ENCODE measurements at regions not wholly inside any gene's neighbourhood (a gene's known extent, or its start where the extent isn't known, plus 50 kb on each side); places are given as distances from the start of the nearest gene placed in this dataset.

DNA sequence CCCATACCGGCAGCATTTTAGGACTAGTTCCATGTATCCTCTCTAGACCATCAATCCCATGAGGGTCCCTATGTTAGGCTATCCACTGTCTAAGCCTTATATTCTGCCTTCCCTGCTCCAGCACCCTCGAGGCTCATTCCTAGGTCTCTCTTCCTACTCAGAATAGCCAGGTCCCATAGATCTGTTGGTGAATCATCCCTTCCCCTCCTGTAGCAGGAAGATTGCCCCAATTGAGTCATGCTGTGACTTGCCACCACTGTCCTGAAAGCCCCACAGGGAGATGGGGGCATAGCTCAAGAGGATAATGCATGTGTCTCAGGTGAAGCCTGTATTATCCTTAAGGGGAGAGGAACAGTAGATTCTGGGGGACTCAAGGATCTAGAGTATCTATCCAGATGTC, 143.1 kb upstream of the MOCS1 start:
- DNase-seq (ENCODE audit: low spot score): no peak

DNA sequence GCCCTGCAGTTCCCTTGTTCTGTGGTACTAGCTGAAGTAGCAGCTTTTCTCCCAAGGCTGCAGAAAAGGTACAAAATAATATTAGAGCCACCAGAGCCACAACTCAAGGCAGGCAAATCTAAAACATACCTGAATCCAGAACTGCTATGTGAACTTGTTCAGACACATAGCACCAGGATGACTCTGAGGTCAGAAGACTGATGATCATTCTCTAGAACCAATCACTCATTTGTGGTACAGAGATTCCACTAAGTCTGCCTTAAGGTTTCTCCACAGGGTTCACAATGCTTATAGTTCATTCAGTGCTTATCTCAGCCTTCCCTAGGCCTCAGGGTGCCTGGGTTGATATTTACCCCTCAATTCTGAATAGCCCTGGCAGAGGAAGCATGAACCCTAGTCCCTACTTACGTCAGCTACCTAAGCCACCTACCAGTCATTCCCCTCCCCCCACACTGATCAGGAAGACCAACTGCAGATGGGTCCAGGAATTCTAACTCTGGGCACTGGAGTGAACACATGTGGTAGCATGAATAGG, 140.9 kb upstream of the MOCS1 start:
- DNase-seq (ENCODE audit: low spot score): no peak

DNA sequence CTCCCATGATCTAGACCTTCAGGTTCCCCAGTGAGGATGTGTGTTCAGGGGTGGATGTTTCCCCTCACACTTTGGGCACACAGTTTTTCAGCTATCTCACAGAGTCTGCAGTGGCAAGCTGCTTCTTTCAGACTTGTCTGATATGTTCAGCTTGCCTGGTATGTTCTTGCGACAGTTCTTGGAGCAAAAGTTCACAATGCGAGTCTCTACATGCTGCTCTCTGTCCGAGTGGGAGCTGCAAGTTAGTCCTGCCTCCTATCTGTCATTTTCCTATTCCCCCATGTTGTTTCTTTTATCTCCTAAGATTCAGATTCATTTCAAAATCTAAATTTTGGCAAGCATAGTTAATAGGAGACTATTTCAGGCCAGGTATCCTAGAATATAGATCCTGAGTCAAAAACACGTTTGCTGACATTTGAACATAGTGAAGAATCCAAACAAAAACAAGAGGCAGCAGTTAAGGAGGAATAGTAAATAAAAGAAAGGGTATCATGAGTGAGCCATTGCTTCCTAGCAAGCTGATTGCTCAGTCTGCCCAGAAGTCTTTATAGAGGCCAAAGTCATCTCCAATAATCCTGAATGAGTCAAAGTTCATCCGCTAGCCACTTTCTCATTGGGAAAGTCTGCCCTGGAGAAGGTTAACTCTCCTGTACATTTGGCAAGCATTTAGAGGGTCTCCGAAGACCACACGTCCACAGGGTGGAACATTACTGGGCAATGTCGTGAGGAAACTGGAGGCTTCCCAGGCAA, 140.2 kb upstream of the MOCS1 start:
- DNase-seq (ENCODE audit: low spot score): no peak

DNA sequence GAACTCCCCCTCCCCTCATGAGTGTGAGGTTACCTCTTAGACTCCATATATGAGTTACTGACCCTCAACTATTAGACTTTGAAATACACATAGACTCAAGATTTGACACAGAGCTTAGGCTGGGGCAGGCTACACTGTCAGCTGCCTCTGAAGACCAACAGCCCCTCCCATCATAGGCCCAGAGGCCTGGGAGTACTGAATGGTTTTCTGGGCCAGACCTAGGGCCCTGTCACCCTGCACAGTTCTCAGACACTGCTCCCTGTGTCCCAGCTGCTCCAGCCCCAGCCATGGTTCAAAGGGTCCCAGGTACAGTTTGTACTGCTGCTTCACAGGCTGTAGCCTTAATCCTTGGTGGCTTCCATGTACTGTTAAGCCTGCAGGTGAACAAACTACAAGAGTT, 132.1 kb upstream of the MOCS1 start:
- no peak for DNase-seq (ENCODE audit: low spot score)

DNA sequence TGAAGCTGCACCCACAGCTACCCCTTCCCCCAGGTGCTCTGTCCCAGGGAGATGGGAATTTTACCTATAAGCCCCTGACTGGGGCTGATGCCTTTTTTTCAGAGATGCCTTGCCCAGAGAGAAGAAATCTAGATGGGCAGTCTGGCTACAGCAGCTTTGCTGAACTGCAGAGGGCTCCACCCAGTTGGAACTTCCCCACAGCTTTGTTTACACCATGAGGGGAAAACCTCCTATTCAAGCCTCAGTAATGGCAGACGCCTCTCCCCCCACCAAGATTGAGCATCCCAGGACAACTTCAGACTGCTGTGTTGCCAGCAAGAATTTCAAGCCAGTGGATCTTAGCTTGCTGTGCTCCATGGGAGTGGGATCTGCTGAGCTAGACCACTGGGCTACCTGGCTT, 122.6 kb upstream of the MOCS1 start:
- DNase-seq (ENCODE audit: low spot score): no peak

DNA sequence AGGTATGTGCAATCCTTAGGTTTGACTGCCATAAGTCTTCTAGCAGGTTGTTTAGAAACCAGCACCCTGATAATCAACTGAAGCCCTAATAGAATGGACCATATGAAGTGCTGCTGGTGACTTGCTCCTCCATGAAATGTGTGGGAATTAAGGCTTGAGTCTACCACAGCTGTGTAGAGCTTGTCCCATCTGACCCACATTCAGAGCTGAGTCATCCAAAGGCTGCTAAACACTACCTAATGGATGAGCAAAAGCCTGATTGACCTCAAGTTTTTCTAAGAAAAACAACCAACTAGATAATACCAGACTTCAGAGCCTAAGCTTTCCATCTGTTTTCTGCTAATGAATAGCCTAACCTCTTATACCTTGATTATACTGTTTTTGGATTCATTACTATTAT, 120.3 kb upstream of the MOCS1 start:
- no peak for DNase-seq (ENCODE audit: low spot score)

DNA sequence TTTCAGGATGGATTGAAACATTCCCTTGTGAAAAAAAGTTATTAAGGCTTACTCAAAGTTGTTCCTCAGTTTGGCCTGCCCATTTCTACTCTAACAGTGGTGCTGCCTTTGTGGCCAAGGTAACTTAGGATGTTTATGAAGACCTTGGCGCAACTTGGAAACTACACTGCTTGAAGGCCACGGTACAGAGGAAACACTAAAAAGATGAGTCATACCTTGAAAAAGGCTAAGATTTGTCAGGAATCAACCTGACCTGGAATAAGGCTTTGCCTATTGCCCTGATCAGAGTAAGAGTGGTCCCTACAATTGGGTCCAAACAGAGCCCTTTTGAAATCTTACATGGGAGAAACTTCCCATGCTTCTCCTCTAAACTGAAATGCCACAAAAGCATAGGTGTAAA, 119.9 kb upstream of the MOCS1 start:
- DNase-seq (ENCODE audit: low spot score): no peak

DNA sequence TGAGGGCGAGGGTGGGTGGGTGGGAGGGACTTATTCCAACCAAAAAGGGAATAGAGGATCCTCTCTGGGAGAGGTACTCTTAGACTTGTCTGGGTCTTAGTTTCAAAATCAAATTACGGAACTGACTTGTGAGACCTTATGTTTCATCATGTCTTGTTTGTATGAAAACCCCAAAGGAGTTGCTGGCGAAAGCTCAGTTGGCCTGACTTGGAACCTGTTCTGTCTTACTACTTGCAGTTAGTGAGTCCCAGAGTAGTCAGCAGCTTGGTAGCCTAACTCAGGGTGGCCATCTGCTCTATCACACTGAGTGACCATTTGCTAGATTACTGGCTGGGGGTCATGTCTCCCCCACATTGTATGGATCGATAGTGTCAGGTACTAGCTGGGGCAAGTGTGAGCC, 114.9 kb upstream of the MOCS1 start:
- no peak for DNase-seq (ENCODE audit: low spot score)

DNA sequence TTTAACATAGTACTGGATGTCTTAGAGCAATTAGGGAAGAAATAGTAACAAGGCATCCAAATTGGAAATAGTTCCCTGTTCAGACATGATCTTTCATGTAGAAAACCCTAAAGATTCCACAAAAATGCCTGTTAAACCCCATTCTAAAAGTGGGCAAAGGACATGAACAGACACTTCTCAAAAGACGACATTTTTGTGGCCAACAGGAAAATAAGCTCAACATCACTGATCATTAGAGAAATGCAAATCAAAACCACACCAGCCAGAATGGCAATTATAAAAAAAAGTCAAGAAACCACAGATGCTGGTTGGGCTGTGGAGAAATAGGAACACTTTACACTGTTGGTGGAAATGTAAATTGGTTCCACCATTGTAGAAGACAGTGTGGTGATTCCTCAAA, 109.9 kb upstream of the MOCS1 start:
- DNase-seq (ENCODE audit: low spot score): no peak

DNA sequence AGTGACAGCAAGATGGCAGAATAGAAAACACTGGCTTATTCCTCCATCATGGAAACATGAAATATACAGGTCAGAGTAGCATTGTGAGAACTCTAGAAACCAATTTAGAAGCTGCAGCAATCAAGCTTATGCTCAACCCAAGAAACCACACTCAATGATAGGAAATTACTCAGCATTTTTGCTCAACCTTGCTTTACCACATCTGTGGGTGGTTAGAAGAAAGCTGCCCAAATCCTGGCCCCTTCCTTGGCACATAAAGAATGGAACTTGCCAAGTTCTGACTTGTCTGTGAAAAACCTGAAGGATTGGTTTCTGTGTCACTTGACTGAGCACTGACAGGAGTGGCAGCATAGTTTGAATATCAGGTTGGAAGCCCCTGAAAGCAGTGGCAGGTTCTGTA, 108.0 kb upstream of the MOCS1 start:
- no peak for DNase-seq (ENCODE audit: low spot score)

DNA sequence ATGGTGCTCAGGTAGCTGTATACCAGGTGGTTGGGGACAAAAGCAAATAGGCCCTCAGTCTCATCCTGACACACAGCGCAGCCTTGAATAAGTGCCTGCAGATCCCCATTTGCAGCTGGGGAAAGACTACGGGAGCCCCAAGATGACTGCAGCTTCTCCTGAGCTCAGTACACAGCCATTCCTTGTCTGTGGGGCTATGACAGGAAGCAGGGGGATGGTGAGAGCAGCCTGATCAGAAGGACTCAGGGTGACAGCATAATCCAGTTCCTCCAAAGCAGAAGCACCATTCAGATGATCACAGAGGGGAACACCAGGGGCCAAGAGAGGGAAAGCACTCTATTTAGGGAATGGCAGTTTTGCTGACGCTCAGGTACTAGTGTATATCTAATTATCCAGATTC, 104.8 kb upstream of the MOCS1 start:
- no peak for DNase-seq (ENCODE audit: low spot score)

DNA sequence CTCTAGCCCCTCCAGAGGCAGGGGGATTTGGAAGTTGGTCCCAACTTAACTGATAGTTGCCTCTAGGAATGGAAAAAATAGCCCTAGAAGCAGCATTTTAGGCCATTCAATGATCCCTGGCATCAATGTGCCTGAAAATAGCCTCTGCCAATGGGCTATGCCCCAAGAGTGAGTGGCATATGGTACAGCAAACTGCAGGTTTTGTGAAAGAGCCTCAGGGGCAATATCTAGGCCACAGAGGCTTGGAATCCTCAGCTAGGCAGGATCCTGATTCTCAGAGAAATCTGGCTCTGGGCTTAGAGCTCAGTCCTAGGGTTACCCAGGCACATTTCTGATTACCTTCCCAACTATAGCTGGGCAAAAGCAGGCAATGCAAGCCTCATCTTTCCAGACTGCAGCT, 104.4 kb upstream of the MOCS1 start:
- no peak for DNase-seq (ENCODE audit: low spot score)

DNA sequence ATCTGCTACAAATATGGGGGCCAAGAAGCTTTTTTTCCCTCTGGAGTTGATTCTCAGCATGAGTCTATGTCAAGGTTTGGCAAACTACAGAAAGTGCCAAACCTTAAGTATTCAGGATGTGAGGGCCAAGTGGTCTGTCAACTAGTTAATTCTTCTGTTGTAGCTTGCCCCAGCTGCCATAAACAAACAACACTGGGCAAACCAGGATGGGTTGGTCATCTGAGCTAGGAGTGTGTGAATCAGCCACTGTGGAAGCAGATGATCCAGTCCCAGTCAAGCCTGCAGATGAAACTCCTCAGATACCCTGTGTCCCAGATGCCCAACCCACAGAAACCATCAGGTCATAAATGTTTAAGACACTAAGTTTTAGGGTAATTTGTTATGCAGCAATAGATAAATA, 103.0 kb upstream of the MOCS1 start:
- no peak for DNase-seq (ENCODE audit: low spot score)

DNA sequence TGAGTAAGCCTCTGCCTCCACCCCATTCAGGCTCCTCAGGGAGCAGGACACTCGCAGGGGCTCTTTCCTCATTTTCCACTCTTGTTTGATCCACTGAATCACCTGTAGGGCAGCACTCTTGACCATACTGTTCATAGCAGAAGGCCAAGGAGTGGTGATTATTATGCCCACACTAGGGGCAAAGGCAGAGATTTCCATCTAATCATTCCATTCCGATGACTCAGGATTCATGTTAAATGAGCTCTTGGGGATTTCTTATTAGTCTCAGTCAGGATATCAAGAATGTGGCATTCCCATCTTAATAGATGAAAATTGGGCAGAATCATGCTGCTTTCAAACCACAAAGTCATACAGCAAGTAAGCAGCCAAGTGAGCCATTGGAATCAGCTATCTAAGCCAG, 101.9 kb upstream of the MOCS1 start:
- no peak for DNase-seq (ENCODE audit: low spot score)

DNA sequence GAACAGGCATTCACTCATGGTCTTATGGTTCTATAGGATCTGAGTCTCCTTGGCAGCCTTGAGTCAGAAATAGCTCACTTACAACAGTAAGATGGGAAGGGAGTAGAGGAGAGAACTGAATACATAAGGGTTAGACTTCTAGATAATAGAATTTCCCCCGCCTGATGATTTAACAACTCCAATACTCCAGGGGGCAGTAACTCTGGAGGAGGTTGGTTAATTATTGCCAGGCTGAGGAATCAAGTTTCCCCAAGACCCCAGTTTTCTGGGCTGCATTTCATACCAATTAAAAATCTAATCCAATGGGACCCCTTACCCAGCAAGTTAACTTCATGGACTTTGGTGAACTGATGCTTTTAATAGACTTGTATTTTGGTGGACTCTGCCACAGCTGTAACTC, 94.2 kb upstream of the MOCS1 start:
- no peak for DNase-seq (ENCODE audit: low spot score)

DNA sequence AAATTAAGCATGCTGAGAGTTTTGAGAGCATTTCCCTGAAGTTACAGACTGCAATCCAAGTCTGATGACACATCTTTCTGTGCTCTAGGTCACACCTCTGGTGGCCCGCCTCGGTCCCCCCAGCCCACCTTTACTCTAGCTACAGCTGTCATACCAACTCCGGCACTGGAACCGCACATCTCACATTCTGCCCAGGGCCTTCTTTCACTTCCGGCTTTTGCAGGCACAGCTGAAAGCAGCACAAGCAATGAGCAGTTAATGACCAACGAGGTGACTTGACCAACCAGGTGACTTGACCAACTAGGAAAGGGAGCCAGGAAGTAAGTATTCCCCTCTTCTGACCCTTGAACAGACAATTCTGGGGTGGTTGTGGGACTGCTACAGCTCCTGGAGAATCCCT, 88.6 kb upstream of the MOCS1 start:
- DNase-seq (ENCODE audit: low spot score): no peak

DNA sequence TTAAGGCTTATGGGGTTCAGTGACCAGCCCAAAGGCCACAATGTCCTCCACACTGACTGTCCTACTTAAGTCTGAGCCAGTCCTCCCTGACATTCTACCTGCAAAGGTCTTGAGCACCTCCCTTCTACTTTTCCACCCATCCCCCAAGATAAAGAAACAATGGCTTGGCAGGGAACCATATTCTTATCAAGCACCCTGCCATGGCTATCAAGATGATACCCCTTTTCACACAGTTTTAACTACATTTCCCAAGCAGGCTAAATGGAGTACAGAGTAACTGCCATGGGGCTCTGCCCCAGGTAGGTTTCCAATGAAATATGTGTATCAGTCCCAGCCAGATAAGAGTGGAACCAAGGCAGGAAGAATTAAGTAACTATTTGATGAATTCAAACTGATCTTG, 85.9 kb upstream of the MOCS1 start:
- no peak for DNase-seq (ENCODE audit: low spot score)

DNA sequence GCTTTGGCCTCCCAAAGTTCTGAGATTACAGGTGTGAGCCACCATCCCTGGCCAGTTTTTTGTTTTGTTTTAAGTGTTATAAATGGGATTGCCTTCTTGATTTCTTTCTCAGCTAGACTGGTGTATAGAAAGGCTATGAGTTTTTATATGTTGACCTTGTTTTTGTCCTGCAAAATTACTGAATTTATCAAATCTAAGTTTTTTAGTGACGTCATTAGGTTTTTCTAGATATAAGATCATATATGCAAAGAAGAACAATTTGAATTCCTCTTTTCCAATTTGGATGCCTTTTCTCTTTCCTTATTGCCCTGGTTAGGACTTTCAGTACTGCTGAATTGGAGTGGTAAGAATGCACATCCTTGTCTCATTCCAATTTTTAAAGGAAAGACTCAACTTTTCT, 81.3 kb upstream of the MOCS1 start:
- no peak for DNase-seq (ENCODE audit: low spot score)

DNA sequence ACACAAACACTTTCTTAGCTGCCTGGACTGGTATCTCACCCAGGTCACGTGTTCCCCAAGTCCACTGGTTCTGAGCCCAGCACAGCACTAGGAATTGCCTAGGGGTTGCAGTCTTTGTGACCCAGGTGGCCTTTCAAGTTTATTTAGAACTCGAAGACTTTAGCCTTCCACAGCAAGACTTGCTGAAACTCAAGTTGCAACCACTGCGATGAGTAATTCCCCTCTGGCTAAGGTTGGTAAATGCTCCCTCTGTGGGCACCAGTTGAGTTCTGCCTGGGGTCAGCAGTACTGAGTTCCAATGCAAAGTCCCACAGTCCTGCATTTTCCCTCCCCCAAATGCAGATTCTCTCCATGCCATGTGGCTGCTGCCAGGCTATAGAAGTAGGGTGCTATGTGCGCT, 77.6 kb upstream of the MOCS1 start:
- no peak for DNase-seq (ENCODE audit: low spot score)

DNA sequence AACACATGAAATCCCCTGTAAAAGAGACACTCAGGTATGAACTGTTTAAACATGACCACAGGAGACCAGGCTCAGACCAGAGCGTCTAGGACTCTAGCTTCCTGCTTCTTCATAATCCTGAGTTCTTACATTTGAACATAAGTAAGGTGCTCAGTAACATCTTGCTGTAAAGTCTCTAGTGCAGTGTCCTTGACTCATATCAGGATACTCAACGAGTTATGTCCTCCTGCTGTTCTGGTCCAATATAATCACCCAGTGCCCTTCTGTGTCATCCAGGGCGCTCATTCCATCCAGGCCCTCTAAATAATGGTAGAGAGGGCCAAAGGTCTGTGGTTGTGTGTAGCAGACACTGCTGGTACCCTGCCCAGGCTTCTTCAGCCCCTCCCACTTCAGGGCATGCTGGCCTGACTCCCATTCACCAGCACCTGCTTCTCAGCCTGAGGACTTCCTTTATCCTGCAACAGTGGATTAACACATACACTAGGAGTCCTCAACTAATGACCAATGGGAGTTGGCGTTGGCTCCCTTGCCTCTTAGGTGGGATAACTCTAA, 66.8 kb upstream of the MOCS1 start:
- DNase-seq (ENCODE audit: low spot score): no peak

DNA sequence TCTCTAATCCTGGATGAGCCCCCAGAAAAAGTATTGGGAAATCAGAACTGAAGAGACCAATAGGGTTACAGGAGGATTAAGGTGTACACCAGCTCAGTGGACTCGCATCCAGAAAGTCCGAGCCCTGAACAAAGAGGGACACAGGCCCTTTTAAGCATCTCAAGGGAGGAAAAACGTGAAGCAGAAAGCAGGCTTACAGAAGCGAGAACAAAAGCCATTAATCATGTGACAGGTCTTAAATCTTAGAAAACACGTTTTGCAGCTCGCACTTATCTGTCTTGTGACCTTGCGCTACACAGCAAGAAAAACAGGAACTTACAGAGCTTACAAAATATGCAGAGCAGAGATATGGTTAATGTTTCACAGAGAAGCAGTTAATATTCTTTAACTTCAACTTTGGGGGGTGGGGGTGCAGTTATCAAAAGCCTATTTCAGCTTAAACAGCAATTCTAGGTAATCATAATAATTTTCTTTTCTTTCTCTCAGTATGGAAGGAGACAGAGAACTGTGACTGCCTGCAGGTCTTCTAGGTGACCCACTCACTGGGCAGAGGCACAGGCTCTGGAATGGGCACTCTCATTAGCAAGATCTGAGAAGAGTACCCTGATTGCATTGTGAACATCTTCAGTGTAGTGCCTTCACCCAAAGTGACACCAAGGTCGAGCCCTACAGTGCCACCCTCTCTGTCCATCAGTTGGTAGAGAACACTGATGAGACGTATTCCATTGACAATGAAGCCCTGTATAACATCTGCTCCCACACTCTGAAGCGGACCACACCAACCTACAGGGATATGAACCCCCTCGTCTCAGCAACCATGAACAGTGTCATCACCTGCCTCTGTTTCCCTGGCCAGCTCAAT, 65.0 kb upstream of the MOCS1 start:
- no peak for DNase-seq (ENCODE audit: low spot score)

DNA sequence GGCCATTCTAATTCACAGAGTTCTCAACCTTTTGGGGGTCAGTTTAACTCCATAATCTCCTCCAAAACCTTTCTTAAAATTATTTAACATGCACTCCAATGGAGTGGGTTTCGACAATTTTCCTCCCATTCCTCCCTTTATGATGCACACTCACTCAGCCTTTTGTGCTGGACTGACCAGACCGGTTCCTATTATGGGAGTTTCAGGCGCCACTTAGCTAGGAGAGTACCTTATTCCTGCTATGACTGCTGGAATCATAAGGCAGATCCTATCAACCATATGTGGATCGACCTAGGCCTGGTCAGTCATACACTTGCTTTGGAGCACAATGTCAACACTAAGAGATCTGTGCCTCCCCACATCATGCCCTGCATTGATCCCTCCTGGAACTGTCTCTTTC, 63.9 kb upstream of the MOCS1 start:
- DNase-seq (ENCODE audit: low spot score): no peak
